Right renal cortex interstitium (tissue), 3 donors: ENCODE measurements at regions not wholly inside any gene's neighbourhood (a gene's known extent, or its start where the extent isn't known, plus 50 kb on each side); places are given as distances from the start of the nearest gene placed in this dataset.
"Not testable (repeated sequence)": the region's sequence is repeated elsewhere in the genome, so short reads cannot be mapped to it uniquely, and the experiment has no call there.

Experiments used
- DNase-seq, 3 donors: peaks; one replicate each; pipeline ENCODE4 v3.0.0-alpha.2; 2013; ENCODE audit warnings: low read depth in 3 of 3, low spot score in 2 of 3

GRCh38 chr4:129842096-129842495 lies 746.1 kb downstream of the C4orf33 start:
- no peak for DNase-seq

- DNase-seq, result no peak
Observed at GRCh38 chr4:129852434-129852833, 756.5 kb downstream of the C4orf33 start.

- DNase-seq, result not testable (repeated sequence)
Observed at GRCh38 chr4:129853685-129854467, 757.9 kb downstream of the C4orf33 start.

GRCh38 chr4:129862461-129862860 lies 766.5 kb downstream of the C4orf33 start:
- no peak for DNase-seq

- DNase-seq, result no peak
Observed at GRCh38 chr4:129863206-129863605, 767.3 kb downstream of the C4orf33 start.

- DNase-seq, result no peak
Observed at GRCh38 chr4:129883996-129884395, 788.0 kb downstream of the C4orf33 start.

GRCh38 chr4:129897111-129897510 lies 801.2 kb downstream of the C4orf33 start:
- no peak for DNase-seq

- DNase-seq, result no peak
Observed at GRCh38 chr4:129899849-129900248, 803.9 kb downstream of the C4orf33 start.

GRCh38 chr4:129900430-129900953 lies 804.5 kb downstream of the C4orf33 start:
- DNase-seq, result no peak

- DNase-seq, result no peak
Observed at GRCh38 chr4:129901205-129901604, 805.3 kb downstream of the C4orf33 start.

- no peak for DNase-seq
Observed at GRCh38 chr4:129903861-129904260, 807.9 kb downstream of the C4orf33 start.

GRCh38 chr4:129905256-129905655 lies 809.3 kb downstream of the C4orf33 start:
- DNase-seq, result no peak

GRCh38 chr4:129908117-129908516 lies 812.2 kb downstream of the C4orf33 start:
- no peak for DNase-seq

GRCh38 chr4:129916991-129917390 lies 821.0 kb downstream of the C4orf33 start:
- DNase-seq, result no peak

- no peak for DNase-seq
Observed at GRCh38 chr4:129917651-129918050, 821.7 kb downstream of the C4orf33 start.

- no peak for DNase-seq
Observed at GRCh38 chr4:129926936-129927335, 831.0 kb downstream of the C4orf33 start.

- no peak for DNase-seq
Observed at GRCh38 chr4:129929052-129929451, 833.1 kb downstream of the C4orf33 start.

GRCh38 chr4:129929984-129930383 lies 834.0 kb downstream of the C4orf33 start:
- no peak for DNase-seq

- no peak for DNase-seq
Observed at GRCh38 chr4:129950217-129950616, 854.3 kb downstream of the C4orf33 start.

- no peak for DNase-seq
Observed at GRCh38 chr4:129966175-129966574, 870.2 kb downstream of the C4orf33 start.

- DNase-seq, result no peak
Observed at GRCh38 chr4:129968366-129968765, 872.4 kb downstream of the C4orf33 start.

- DNase-seq, result no peak
Observed at GRCh38 chr4:129968778-129969177, 872.8 kb downstream of the C4orf33 start.

GRCh38 chr4:129970801-129971200 lies 874.8 kb downstream of the C4orf33 start:
- no peak for DNase-seq
